ENCODE measurements at regions not wholly inside any gene's neighbourhood (a gene's known extent, or its start where the extent isn't known, plus 50 kb on each side); places are given as distances from the start of the nearest gene placed in this dataset.

- TF ChIP-seq EZH2phosphoT487 (IDR thresholded peaks at IDR 0.05; ENCODE audit: borderline replicate concordance, low read length) (no peak), CTCF (conservative IDR thresholded peaks at IDR 0.05; ENCODE audit: low read depth, low read length) (no peak), EZH2 (IDR thresholded peaks at IDR 0.05; ENCODE audit: low read length, unreplicated experiment) (no peak)
Observed at GRCh38 chrX:39899856-39900776, 197.6 kb downstream of the BCOR start.
